K562 (cell line): ENCODE measurements at regions not wholly inside any gene's neighbourhood (a gene's known extent, or its start where the extent isn't known, plus 50 kb on each side); places are given as distances from the start of the nearest gene placed in this dataset.
A peak's percentile ranks its signal among the peaks of the same experiment; 100 is the strongest.

Experiments
- ATAC-seq: fragments of 200-7000 bp; cut with Tn5 transposase; 3 replicates; pipeline ENCODE4 v1.9.1; 2020; ENCODE audit warnings: moderate library complexity
- BruUV-seq: library from RNA; stranded (reverse); fragments of 400-500 nt; replicated peaks from 2 replicates; lab custom pipeline; 2021; lab: Mats Ljungman, UMichigan
- CTCF ChIA-PET: fragments of 300-600 bp; formaldehyde crosslinking; extraction: SDS; loops from one replicate; lab custom pipeline; 2021; ENCODE audit warnings: low intra/inter-chr PET ratio; lab: Yijun Ruan, JAX
- POLR2A ChIA-PET: fragments of 300-600, 350-650 bp; sonication (Branson Sonifier 250); formaldehyde crosslinking; extraction: SDS; loops from one replicate; lab custom pipeline; 2021; ENCODE audit warnings: antibody characterized with exemption, inconsistent platforms; lab: Yijun Ruan, JAX
- DNase-seq, 4 experiments: peaks; one replicate each; pipeline versions ENCODE4 v3.0.0 to v3.0.0-alpha.2; 2011 to 2018; ENCODE audit warnings: low spot score in 3 of 4, mixed read lengths in 3 of 4; ENCODE audit errors: extremely low read depth in 1 of 4
- FAIRE-seq: peaks from 2 replicates; lab custom pipeline; 2011; peaks lifted over from hg19 to GRCh38; lab: Jason Lieb, UNC
- H2AFZ ChIP-seq: 2 replicates; pipeline ENCODE4 v1.6.0; 2011; ENCODE audit warnings: low read depth, low read length, control low read depth, inconsistent platforms
- H3K27ac ChIP-seq: fragments of 200-600 bp; 3 replicates; pipeline ENCODE4 v1.8.0; 2011; ENCODE audit warnings: low read depth, mild to moderate bottlenecking, control low read depth, inconsistent platforms, low read length, moderate library complexity, mixed read lengths; ENCODE audit errors: extremely low read depth
- H3K27me3 ChIP-seq, 2 experiments: fragments of 300-600 bp in 1 of 2; 2 replicates in 1 of 2; 3 replicates in 1 of 2; pipeline versions ENCODE4 v1.6.0 to v1.8.0; 2011; ENCODE audit warnings: inconsistent platforms in 2 of 2, low read length in 2 of 2, mild to moderate bottlenecking in 1 of 2, mixed read lengths in 1 of 2, moderate library complexity in 1 of 2; ENCODE audit not compliant: control insufficient read depth in 2 of 2, insufficient read depth in 2 of 2
- H3K36me3 ChIP-seq: fragments of 300-600 bp; 3 replicates; pipeline ENCODE4 v1.8.0; 2011; ENCODE audit warnings: mild to moderate bottlenecking, low read length, inconsistent platforms; ENCODE audit not compliant: control insufficient read depth, insufficient read depth
- H3K4me1 ChIP-seq, 2 experiments: fragments of 200-600 bp in 1 of 2; replicated peaks in 1 of 2; 2 replicates in 1 of 2; 3 replicates in 1 of 2; pipeline versions ENCODE4 v1.5.1 to v1.8.0; 2011; ENCODE audit warnings: inconsistent platforms in 2 of 2, low read length in 2 of 2, mild to moderate bottlenecking in 1 of 2, mixed read lengths in 1 of 2, moderate library complexity in 1 of 2; ENCODE audit not compliant: control insufficient read depth in 2 of 2, insufficient read depth in 2 of 2
- H3K4me2 ChIP-seq: 2 replicates; pipeline ENCODE4 v1.6.1; 2011; ENCODE audit warnings: low read length, control low read depth, inconsistent platforms, mixed read lengths; ENCODE audit not compliant: insufficient read depth
- H3K4me3 ChIP-seq: fragments of 200-600 bp; sonication (generic), shearing (Covaris generic); 2 replicates; pipeline ENCODE4 v1.5.1; 2016; ENCODE audit warnings: control low read depth, inconsistent platforms
- H3K79me2 ChIP-seq: fragments of 200-600 bp; 3 replicates; pipeline ENCODE4 v1.8.0; 2011; ENCODE audit warnings: low read length, inconsistent platforms; ENCODE audit not compliant: control insufficient read depth, insufficient read depth
- H3K9ac ChIP-seq, 2 experiments: 2 replicates each; pipeline versions ENCODE4 v1.6.0 to v1.6.1; 2011; ENCODE audit warnings: low read depth in 2 of 2, low read length in 2 of 2, control low read depth in 1 of 2, inconsistent platforms in 1 of 2, mild to moderate bottlenecking in 1 of 2, mixed read lengths in 1 of 2; ENCODE audit not compliant: insufficient read depth in 1 of 2
- H3K9me1 ChIP-seq: one replicate; pipeline ENCODE4 v1.6.0; 2011; ENCODE audit warnings: inconsistent platforms, mild to moderate bottlenecking, low read length, moderate library complexity; ENCODE audit not compliant: control insufficient read depth, insufficient read depth
- H3K9me3 ChIP-seq: replicated peaks from 2 replicates; pipeline ENCODE4 v1.5.1; 2011; ENCODE audit warnings: low read depth, low read length, inconsistent platforms; ENCODE audit not compliant: control insufficient read depth, insufficient read depth
- H4K20me1 ChIP-seq: replicated peaks from 2 replicates; pipeline ENCODE4 v1.6.1; 2011; ENCODE audit warnings: low read length, inconsistent platforms, mixed read lengths; ENCODE audit not compliant: control insufficient read depth, insufficient read depth
- ARID1B ChIP-seq: fragments of 450-650 bp; IDR thresholded peaks from 2 replicates; pipeline ENCODE4 v1.6.1; 2016; ENCODE audit warnings: antibody characterized with exemption, mild to moderate bottlenecking, inconsistent platforms
- ELF4 ChIP-seq: fragments of 450-650 bp; formaldehyde crosslinking; IDR thresholded peaks from 2 replicates; pipeline ENCODE4 v1.4.0; 2022; ENCODE audit warnings: missing genetic modification characterization
- FOS ChIP-seq: IDR thresholded peaks from 3 replicates; pipeline ENCODE4 v1.6.1; 2011; ENCODE audit not compliant: insufficient read length; ENCODE audit errors: extremely low read depth
- GABPB2 ChIP-seq: fragments of 250-450 bp; sonication (Bioruptor Pico); conservative IDR thresholded peaks from 2 replicates; pipeline ENCODE4 v1.5.1; 2021; ENCODE audit warnings: mild to moderate bottlenecking
- GTF2E2 ChIP-seq: fragments of 200-800 bp; sonication (Bioruptor generic); IDR thresholded peaks from 2 replicates; pipeline ENCODE4 v1.6.1; 2016; ENCODE audit warnings: missing genetic modification characterization, missing compliant biosample characterization
- MAFF ChIP-seq: IDR thresholded peaks from 2 replicates; pipeline ENCODE4 v1.6.1; 2012; ENCODE audit warnings: low read length, improper control_type of control experiment
- MTA3 ChIP-seq: fragments of 450-650 bp; formaldehyde crosslinking; IDR thresholded peaks from 2 replicates; pipeline ENCODE4 v1.6.1; 2017; ENCODE audit warnings: mild to moderate bottlenecking, borderline replicate concordance
- NBN ChIP-seq: fragments of 450-650 bp; IDR thresholded peaks from 2 replicates; pipeline ENCODE4 v1.6.1; 2016; ENCODE audit warnings: low read depth, mild to moderate bottlenecking
- NR2F6 ChIP-seq: fragments of 450-650 bp; formaldehyde crosslinking; IDR thresholded peaks from 2 replicates; pipeline ENCODE4 v1.4.0; 2020; ENCODE audit warnings: mild to moderate bottlenecking
- TARDBP ChIP-seq: fragments of 450-650 bp; IDR thresholded peaks from 2 replicates; pipeline ENCODE4 v1.6.1; 2016
- ZNF174 ChIP-seq: fragments of 250-450 bp; sonication (Bioruptor Pico); IDR thresholded peaks from 2 replicates; pipeline ENCODE4 v1.4.0; 2020; ENCODE audit warnings: mild to moderate bottlenecking
- WGBS: fragments of 100-300 bp; shearing (Covaris generic); methylation state at CpG from one replicate; pipeline ENCODE4 v1.1.6; 2016; ENCODE audit warnings: low coverage, mixed read lengths; ENCODE audit not compliant: insufficient coverage; ENCODE audit errors: missing lambda C conversion rate; 5-methylcytosine and 5-hydroxymethylcytosine counted together
- in situ Hi-C: fragments of 300-500 bp; cut with MboI; formaldehyde crosslinking; loops from 4 replicates; pipeline ENCODE4 v1.15.0; 2018; ENCODE audit warnings: inconsistent platforms, mixed read lengths
- intact Hi-C: fragments of 100-400 bp; cut with micrococcal nuclease; formaldehyde crosslinking; loops from 2 replicates; pipeline ENCODE4 v1.14.2; 2022
- TF ChIP-seq, protein P1 (sequence below): fragments of 450-650 bp; formaldehyde crosslinking; IDR thresholded peaks from 2 replicates; pipeline ENCODE4 v1.4.0; 2020; ENCODE audit warnings: mild to moderate bottlenecking, mixed read lengths
- TF ChIP-seq, protein P2 (sequence below): fragments of 150-350 bp; IDR thresholded peaks from 2 replicates; pipeline ENCODE4 v1.6.1; 2014; ENCODE audit warnings: low read depth, mild to moderate bottlenecking, low read length, borderline replicate concordance
- TF ChIP-seq, protein P3 (sequence below), 2 experiments: fragments of 450-650 bp in 1 of 2; IDR thresholded peaks; 2 replicates each; pipeline ENCODE4 v1.6.1; 2011 to 2017; ENCODE audit warnings: low read depth in 2 of 2, antibody characterized with exemption in 1 of 2, borderline replicate concordance in 1 of 2, low read length in 1 of 2, mild to moderate bottlenecking in 1 of 2, mixed read lengths in 1 of 2; ENCODE audit not compliant: control insufficient read depth in 1 of 2

DNA sequence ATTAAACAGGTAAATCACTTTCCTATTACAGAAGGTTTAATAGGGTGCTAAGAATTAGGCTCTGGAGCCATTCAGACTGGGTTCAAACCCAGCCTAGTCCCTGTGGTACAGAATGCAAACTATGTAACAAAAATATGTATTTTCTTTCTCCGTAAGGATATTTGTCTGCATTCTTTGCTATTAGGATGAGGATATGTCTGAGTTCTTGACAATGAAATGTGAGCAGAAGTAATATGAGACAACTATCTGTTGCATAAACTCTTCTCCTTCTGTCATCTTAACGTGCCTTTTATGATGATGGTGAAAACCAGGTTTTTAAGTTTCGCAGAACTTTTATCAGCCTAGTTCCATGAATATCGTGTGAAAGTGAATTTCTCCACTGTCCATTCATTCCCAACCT lies 1129.1 kb upstream of the ZEB2 start:
- H4K20me1 ChIP-seq: no peaks in the 10 kb centered on the region
- POLR2A ChIA-PET: no interaction called here
- H3K9me3 ChIP-seq: no peaks in the 10 kb centered on the region
- no peaks in the 10 kb centered on the region for H3K36me3 ChIP-seq
- in situ Hi-C loops: no loop called here
- DNase-seq (no peak), ATAC-seq (no peak), FAIRE-seq (no peak)
- H3K4me3 ChIP-seq: no peak overlapping the region
- no peak overlapping the region for H3K9ac ChIP-seq
- no TSS peak for BruUV-seq
- H3K27ac ChIP-seq: no peak overlapping the region
- CTCF ChIA-PET: no interaction called here
- no peak overlapping the region for H3K4me2 ChIP-seq
- TF ChIP-seq MAFF (no peak), MTA3 (no peak), ZNF174 (CRISPR knock-in tag) (no peak), ARID1B (no peak), GABPB2 (CRISPR knock-in tag) (no peak), ELF4 (CRISPR knock-in tag) (no peak), NR2F6 (CRISPR knock-in tag) (no peak), FOS (no peak), TARDBP (no peak), GTF2E2 (tag) (no peak), NBN (no peak)
- TF ChIP-seq, protein P1, sequence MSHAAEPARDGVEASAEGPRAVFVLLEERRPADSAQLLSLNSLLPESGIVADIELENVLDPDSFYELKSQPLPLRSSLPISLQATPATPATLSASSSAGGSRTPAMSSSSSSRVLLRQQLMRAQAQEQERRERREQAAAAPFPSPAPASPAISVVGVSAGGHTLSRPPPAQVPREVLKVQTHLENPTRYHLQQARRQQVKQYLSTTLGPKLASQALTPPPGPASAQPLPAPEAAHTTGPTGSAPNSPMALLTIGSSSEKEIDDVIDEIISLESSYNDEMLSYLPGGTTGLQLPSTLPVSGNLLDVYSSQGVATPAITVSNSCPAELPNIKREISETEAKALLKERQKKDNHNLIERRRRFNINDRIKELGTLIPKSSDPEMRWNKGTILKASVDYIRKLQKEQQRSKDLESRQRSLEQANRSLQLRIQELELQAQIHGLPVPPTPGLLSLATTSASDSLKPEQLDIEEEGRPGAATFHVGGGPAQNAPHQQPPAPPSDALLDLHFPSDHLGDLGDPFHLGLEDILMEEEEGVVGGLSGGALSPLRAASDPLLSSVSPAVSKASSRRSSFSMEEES: no peak
- TF ChIP-seq, protein P2, sequence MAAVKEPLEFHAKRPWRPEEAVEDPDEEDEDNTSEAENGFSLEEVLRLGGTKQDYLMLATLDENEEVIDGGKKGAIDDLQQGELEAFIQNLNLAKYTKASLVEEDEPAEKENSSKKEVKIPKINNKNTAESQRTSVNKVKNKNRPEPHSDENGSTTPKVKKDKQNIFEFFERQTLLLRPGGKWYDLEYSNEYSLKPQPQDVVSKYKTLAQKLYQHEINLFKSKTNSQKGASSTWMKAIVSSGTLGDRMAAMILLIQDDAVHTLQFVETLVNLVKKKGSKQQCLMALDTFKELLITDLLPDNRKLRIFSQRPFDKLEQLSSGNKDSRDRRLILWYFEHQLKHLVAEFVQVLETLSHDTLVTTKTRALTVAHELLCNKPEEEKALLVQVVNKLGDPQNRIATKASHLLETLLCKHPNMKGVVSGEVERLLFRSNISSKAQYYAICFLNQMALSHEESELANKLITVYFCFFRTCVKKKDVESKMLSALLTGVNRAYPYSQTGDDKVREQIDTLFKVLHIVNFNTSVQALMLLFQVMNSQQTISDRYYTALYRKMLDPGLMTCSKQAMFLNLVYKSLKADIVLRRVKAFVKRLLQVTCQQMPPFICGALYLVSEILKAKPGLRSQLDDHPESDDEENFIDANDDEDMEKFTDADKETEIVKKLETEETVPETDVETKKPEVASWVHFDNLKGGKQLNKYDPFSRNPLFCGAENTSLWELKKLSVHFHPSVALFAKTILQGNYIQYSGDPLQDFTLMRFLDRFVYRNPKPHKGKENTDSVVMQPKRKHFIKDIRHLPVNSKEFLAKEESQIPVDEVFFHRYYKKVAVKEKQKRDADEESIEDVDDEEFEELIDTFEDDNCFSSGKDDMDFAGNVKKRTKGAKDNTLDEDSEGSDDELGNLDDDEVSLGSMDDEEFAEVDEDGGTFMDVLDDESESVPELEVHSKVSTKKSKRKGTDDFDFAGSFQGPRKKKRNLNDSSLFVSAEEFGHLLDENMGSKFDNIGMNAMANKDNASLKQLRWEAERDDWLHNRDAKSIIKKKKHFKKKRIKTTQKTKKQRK: no peak
- TF ChIP-seq, protein P3, sequence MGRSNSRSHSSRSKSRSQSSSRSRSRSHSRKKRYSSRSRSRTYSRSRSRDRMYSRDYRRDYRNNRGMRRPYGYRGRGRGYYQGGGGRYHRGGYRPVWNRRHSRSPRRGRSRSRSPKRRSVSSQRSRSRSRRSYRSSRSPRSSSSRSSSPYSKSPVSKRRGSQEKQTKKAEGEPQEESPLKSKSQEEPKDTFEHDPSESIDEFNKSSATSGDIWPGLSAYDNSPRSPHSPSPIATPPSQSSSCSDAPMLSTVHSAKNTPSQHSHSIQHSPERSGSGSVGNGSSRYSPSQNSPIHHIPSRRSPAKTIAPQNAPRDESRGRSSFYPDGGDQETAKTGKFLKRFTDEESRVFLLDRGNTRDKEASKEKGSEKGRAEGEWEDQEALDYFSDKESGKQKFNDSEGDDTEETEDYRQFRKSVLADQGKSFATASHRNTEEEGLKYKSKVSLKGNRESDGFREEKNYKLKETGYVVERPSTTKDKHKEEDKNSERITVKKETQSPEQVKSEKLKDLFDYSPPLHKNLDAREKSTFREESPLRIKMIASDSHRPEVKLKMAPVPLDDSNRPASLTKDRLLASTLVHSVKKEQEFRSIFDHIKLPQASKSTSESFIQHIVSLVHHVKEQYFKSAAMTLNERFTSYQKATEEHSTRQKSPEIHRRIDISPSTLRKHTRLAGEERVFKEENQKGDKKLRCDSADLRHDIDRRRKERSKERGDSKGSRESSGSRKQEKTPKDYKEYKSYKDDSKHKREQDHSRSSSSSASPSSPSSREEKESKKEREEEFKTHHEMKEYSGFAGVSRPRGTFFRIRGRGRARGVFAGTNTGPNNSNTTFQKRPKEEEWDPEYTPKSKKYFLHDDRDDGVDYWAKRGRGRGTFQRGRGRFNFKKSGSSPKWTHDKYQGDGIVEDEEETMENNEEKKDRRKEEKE (IDR thresholded peaks at IDR 0.05; ENCODE audit: borderline replicate concordance in 1 of 2, control insufficient read depth in 1 of 2, low read depth in 2 of 2, low read length in 1 of 2): no peak
- TF ChIP-seq, all 486 proteins: peak for 0
- no peaks in the 10 kb centered on the region for H3K9me1 ChIP-seq
- no peaks in the 10 kb centered on the region for H3K4me1 ChIP-seq
- peak overlapping the region; percentile 30; the same call in 1 of the 2 replicates for H2AFZ ChIP-seq
- 66% methylated on average over 4 of the region's 4 CpGs for WGBS
- H3K79me2 ChIP-seq: no peaks in the 10 kb centered on the region
- intact Hi-C loops: no loop called here
- no peaks in the 10 kb centered on the region for H3K27me3 ChIP-seq
